Glutamatergic neuron (in vitro differentiated cells): ENCODE measurements at regions not wholly inside any gene's neighbourhood (a gene's known extent, or its start where the extent isn't known, plus 50 kb on each side); places are given as distances from the start of the nearest gene placed in this dataset.

Experiments used
- DNase-seq: peaks from one replicate; pipeline ENCODE4 v3.0.0; 2022
- H3K27ac Mint-ChIP-seq: one replicate; pipeline ENCODE4 v1.8.0; 2020; ENCODE audit warnings: mild to moderate bottlenecking, mixed read lengths, inconsistent platforms; ENCODE audit not compliant: unreplicated experiment
- H3K27me3 Mint-ChIP-seq: one replicate; pipeline ENCODE4 v1.8.0; 2020; ENCODE audit warnings: mild to moderate bottlenecking, moderate library complexity, mixed read lengths, inconsistent platforms; ENCODE audit not compliant: unreplicated experiment
- H3K36me3 Mint-ChIP-seq: one replicate; pipeline ENCODE4 v1.8.0; 2020; ENCODE audit warnings: mild to moderate bottlenecking, mixed read lengths, inconsistent platforms; ENCODE audit not compliant: unreplicated experiment
- H3K4me1 Mint-ChIP-seq: one replicate; pipeline ENCODE4 v1.8.0; 2020; ENCODE audit warnings: mild to moderate bottlenecking, low read depth, mixed read lengths, inconsistent platforms; ENCODE audit not compliant: unreplicated experiment
- H3K4me3 Mint-ChIP-seq: one replicate; pipeline ENCODE4 v1.8.0; 2020; ENCODE audit warnings: mild to moderate bottlenecking, mixed read lengths, inconsistent platforms; ENCODE audit not compliant: unreplicated experiment
- H3K9me3 Mint-ChIP-seq: one replicate; pipeline ENCODE4 v1.8.0; 2020; ENCODE audit warnings: mild to moderate bottlenecking, moderate library complexity, mixed read lengths, inconsistent platforms; ENCODE audit not compliant: unreplicated experiment
- CTCF ChIP-seq: fragments of 200-600 bp; sonication (generic); IDR thresholded peaks from one replicate; pipeline ENCODE4 v1.5.0; 2021; ENCODE audit not compliant: partially characterized antibody, unreplicated experiment

GRCh38 chr1:227433663-227434341 lies 115.5 kb upstream of the CDC42BPA start:
- Mint-ChIP-seq H3K4me1 (peaks cover 9% of the 10 kb centered on the region), H3K4me3 (no peak overlapping the region), H3K27me3 (no peaks in the 10 kb centered on the region), H3K36me3 (no peaks in the 10 kb centered on the region), H3K9me3 (no peaks in the 10 kb centered on the region), H3K27ac (no peak overlapping the region)
- no peak for TF ChIP-seq CTCF
- DNase-seq: no peak

DNA sequence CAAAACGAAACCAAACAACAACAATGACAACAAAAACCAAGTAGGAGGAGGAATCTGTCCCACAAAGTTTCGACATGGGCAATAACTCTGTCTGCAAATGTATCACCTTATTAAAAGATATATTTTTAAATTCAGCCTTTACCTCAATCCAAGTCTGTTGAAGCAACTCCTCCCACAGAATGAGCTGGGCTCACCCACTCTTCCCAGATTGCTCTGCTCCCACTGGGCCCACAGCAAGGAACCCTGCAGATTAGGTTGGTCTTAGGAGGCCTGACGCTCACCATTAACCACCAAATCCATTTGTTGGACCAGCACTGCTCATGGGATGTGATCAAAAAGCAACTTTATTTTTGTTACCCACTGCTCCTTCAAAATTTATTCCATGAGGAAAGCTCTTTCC lies 114.7 kb upstream of the CDC42BPA start:
- no peak for DNase-seq
- Mint-ChIP-seq H3K27ac (no peak overlapping the region), H3K27me3 (no peaks in the 10 kb centered on the region), H3K9me3 (no peaks in the 10 kb centered on the region), H3K4me1 (peaks cover 7% of the 10 kb centered on the region), H3K36me3 (no peaks in the 10 kb centered on the region), H3K4me3 (no peak overlapping the region)
- no peak for TF ChIP-seq CTCF

GRCh38 chr1:227432181-227432535 lies 113.9 kb upstream of the CDC42BPA start:
- no peak for TF ChIP-seq CTCF
- H3K4me3 Mint-ChIP-seq: no peak overlapping the region
- no peak overlapping the region for H3K27ac Mint-ChIP-seq
- H3K4me1 Mint-ChIP-seq: peaks cover 7% of the 10 kb centered on the region
- DNase-seq: no peak
- H3K27me3 Mint-ChIP-seq: no peaks in the 10 kb centered on the region
- no peaks in the 10 kb centered on the region for H3K36me3 Mint-ChIP-seq
- H3K9me3 Mint-ChIP-seq: no peaks in the 10 kb centered on the region

- Mint-ChIP-seq H3K4me1 (peaks cover 4% of the 10 kb centered on the region), H3K27ac (no peak overlapping the region)
Observed at GRCh38 chr1:227429447-227430359, 111.4 kb upstream of the CDC42BPA start.

More at GRCh38 chr1:227429447-227430359, 111.4 kb upstream of the CDC42BPA start:
- TF ChIP-seq CTCF: no peak
- DNase-seq: no peak
- H3K4me3 Mint-ChIP-seq: no peak overlapping the region
- H3K9me3 Mint-ChIP-seq: no peaks in the 10 kb centered on the region
- H3K27me3 Mint-ChIP-seq: no peaks in the 10 kb centered on the region
- H3K36me3 Mint-ChIP-seq: no peaks in the 10 kb centered on the region
